Tibial nerve (tissue), 4 donors: ENCODE measurements at regions not wholly inside any gene's neighbourhood (a gene's known extent, or its start where the extent isn't known, plus 50 kb on each side); places are given as distances from the start of the nearest gene placed in this dataset.

Source experiments
- EP300 ChIP-seq, 2 donors: sonication (generic); formaldehyde crosslinking; IDR thresholded peaks; one replicate each; pipeline ENCODE4 v1.6.1; 2017; ENCODE audit warnings: antibody characterized with exemption in 2 of 2, mild to moderate bottlenecking in 1 of 2
- POLR2A ChIP-seq, 2 donors: fragments of 450-650 bp; IDR thresholded peaks; one replicate each; pipeline ENCODE4 v1.6.1; 2017; ENCODE audit warnings: antibody characterized with exemption in 2 of 2, mild to moderate bottlenecking in 2 of 2, moderate library complexity in 2 of 2
- TF ChIP-seq, protein P1 (sequence below), 5 experiments: fragments of 200-600 bp in 3 of 5; fragments of 450-650 bp in 2 of 5; sonication (generic) in 3 of 5; IDR thresholded peaks; one replicate each; pipeline ENCODE4 v1.5.1; 2016 to 2019; ENCODE audit warnings: antibody characterized with exemption in 5 of 5, mild to moderate bottlenecking in 3 of 5, moderate library complexity in 2 of 5

DNA sequence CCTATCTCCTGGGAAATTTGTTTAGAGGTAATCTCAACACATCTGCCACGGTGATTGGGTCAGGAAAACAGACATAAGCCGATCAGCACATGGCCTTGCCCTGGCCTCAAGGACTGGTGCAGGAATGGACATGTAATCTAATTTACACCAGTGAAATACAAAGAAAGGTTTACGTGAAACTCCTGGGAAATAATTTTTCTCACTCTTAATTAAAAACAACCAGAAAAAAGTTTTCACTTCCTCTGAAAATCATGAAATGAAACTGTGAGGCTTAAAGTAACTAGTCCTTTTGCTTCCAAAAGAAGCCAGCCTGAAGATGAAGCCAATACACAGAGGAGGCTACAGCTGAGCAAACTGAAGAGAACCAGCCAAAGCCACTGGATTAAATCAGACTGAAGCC, 154.1 kb upstream of the FAM241A start:
- TF ChIP-seq, protein P1, sequence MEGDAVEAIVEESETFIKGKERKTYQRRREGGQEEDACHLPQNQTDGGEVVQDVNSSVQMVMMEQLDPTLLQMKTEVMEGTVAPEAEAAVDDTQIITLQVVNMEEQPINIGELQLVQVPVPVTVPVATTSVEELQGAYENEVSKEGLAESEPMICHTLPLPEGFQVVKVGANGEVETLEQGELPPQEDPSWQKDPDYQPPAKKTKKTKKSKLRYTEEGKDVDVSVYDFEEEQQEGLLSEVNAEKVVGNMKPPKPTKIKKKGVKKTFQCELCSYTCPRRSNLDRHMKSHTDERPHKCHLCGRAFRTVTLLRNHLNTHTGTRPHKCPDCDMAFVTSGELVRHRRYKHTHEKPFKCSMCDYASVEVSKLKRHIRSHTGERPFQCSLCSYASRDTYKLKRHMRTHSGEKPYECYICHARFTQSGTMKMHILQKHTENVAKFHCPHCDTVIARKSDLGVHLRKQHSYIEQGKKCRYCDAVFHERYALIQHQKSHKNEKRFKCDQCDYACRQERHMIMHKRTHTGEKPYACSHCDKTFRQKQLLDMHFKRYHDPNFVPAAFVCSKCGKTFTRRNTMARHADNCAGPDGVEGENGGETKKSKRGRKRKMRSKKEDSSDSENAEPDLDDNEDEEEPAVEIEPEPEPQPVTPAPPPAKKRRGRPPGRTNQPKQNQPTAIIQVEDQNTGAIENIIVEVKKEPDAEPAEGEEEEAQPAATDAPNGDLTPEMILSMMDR (IDR thresholded peaks at IDR 0.05): no peak
- TF ChIP-seq POLR2A (IDR thresholded peaks at IDR 0.05) (no peak), EP300 (IDR thresholded peaks at IDR 0.05) (no peak)
